ENCODE measurements at regions not wholly inside any gene's neighbourhood (a gene's known extent, or its start where the extent isn't known, plus 50 kb on each side); places are given as distances from the start of the nearest gene placed in this dataset.
"Not testable (repeated sequence)": the region's sequence is repeated elsewhere in the genome, so short reads cannot be mapped to it uniquely, and the experiment has no call there.

DNA sequence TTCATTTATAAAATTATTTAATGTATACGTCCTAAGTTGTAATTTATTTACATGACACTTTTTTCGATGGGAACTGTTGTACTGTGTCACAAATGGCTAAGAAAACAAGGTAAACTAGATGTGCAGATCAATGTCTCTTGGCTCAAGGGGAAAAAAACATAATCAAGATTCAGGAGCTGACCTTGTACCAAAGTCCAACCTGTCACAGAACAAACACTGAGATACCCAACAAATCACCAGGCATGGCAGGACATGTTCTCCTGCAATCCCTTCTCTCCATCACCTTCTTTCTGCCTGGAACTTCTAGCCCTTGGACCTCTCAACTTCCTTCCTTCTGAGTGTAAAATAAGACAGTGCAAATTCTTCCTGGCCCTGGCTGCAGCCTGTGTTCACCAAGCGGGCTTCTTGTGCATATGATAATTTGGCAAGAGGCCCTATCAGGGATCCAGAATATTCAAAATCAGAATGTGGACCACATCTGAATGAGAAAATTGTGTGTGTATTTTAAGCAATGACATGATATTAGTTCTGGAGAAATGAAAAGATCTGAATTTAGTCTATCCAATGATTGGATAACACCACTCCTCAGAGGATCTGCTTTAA is 445.9 kb downstream of the ZNF536 start:
- DNase-seq (ENCODE audit: low read depth in 2 of 2) = no peak

DNA sequence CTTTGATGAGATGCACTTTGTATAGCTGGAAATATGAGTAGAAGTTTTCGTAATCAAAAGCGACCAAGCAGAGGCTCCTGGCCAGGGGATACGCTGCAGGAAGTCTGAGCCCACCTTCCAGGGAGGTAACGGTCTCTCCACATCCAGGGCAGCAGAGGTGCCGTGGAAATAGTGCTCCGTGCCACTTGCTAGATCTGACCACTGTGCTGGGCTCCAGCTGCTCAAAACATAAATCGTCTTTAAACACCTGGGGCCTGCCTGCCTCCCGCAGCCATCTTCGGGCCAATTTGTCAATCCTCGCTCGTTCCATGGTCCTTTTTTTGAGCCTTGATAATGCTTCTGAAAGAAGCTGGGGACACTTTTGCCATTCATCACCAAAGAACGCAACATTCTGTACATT is 445.0 kb downstream of the ZNF536 start:
- DNase-seq (ENCODE audit: low read depth in 2 of 2) = no peak

DNA sequence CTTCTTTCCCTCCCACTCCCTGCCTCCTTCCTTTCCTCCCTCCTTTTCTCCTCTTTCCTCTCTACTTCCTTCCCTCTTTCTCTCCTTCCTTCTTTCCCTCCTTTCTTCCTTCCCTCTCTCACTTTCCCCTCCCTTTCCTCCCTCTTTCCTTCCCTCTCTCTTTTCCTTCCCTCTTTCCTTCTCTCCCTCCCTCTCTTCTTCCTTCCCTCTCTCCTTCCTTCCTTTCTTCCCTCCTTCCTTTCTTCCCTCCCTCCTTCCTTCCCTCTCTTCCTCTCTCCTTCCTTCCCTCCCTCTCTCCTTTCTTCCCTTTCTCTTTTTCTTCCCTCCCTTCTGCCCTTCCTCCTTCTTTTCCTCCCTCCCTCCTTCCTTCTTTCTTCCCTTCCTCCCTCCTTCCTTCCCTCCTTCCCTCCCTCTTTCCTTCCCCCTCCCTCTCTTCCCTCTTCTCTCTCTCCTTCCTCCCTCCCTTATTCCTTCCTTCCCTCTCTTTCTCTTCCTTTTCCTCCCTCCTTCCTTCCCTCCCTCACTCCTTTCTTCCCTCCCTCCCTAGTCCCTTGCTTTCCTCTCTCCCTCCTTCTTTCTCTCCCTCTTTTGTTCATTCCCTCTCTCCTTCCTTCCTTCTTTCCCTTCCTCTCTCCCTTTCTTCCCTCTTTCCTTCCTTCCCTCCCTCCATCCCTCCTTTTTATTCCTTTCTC is 443.9 kb downstream of the ZNF536 start:
- no peak for DNase-seq (ENCODE audit: low read depth in 2 of 2)

DNA sequence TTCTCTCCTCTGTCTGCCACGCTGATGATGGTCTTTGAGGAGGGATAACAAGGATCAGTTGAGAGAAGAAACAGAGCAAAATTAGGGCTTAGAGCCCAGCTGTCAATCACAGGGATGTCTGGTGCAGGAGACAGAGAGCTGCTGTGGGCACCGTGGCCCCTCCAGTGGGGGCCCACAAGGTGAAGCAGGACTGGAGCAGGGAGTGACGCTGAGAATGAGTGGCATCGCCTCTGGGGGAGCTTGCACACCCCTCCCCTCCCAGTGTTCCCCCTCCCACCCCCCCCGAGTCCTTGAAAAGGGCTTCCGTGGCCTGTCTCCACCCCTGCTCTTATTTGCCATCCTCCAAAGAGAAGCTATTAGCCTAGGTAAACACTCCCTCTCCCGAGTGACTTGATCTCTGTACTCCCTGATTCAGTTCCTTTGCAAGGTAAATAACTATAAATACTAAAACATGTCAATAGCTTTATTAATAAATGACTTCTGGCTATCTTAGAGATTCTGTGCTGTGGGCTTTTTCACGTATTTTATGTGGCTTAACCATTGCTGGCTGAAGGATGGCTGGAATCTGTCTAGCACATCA is 440.0 kb downstream of the ZNF536 start:
- no peak for DNase-seq (ENCODE audit: low read depth in 2 of 2)

DNA sequence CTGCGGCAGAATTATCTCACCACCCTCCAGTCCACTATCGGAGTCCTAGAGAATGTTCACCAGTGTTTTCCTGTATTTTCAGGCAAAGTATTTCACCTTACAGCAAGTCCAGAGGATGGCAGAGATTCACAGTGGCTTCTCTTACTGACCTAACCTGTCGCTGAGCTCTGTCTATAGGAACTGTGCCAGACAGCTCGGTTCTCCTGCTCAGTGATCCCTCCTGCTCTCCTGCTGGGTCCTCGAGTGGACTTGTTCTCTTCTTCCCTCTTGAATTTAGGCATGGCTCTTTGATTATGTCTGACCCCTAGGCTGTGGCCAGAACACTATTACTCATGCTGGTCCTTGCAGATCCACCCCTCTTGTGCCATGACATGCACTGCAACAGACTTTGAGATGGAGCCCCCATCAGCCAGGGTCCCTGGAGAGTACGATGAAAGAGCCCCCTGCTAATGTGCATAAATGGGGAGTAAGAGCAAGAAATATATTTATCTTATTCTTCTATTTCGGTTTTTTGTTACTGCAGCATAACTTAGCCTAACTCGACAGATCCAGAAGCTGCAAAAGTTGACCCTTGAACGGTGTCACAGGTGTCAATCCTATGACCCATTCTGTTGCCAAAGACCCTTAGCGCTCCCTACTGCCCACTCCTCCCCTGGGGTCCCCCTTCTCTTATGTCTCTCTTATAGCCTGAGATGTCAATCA is 439.4 kb downstream of the ZNF536 start:
- DNase-seq (ENCODE audit: low read depth in 2 of 2) = no peak

DNA sequence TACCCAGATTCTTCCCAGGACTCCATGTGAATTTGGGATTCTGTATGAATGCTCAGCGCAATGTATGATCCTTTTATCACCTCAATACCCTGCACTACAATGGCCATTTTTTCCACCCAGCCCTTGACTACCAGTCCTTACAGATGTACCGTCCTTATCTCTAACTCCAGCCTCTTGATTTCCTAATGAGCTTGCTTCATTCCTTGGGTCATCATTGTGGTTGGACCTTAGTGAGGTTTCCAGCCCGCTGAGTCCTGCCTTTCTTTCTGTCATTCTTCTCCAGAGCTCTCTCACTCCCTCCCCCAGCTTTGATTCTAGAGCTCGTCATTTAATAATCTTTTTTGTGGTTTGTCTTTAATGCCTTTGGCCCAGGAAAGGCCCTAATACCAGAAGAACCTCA is 438.5 kb downstream of the ZNF536 start:
- no peak for DNase-seq (ENCODE audit: low read depth in 2 of 2)

DNA sequence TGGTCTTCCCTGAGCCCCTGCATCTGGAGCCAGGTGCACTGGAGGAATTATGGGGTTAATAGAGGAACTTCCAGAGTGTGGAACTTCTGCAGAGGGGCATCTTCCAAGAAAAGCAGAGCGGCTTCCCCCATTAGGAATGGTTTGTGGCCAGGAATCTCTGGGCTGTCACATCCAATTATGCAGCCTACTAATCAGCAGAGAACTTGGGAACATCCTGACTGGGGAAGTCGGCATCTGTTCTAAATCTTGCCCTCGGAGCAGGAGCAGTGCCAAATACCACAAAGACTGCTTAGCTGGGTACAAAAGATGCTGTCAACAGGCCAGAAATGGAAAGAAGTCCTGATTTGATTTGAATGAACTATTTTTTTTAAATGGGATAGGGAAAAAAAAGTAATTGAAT is 435.1 kb downstream of the ZNF536 start:
- DNase-seq (ENCODE audit: low read depth in 2 of 2) = no peak

DNA sequence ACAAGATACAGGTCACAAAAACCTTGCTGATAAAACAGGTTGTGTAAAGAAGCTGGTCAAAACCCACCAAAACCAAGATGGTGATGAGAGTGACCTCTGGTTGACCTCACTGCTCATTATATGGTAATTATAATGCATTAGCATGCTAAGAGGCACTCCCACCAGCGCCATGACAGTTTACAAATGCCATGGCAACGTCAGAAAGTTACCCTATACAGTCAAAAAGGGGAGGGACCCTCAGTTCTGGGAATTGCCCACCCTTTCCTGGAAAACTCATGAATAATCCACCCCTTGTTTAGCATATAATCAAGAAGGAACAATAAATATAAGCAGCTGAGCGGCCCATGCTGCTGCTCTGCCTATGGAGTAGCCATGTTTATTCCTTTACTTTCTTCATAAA is 434.1 kb downstream of the ZNF536 start:
- DNase-seq (ENCODE audit: low read depth in 2 of 2) = no peak

DNA sequence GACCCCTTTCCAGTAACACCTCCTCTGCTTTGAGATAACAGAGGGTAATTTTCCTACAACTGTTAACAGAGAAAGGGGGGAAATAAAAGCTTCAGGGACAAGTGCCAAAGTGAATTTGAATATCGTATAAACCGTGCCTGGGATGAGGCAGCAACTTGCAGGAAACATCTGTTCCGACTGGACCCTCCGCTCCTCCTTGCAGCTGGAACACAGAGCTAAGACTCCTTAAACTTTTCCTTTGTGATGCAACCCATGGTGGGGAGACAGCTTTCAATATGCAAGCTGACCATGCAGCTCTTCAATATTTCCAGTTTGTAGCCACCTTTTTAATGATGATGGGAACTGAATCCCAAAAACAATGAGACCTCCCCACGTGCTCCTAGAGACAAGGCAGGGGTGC is 432.6 kb downstream of the ZNF536 start:
- no peak for DNase-seq (ENCODE audit: low read depth in 2 of 2)

DNA sequence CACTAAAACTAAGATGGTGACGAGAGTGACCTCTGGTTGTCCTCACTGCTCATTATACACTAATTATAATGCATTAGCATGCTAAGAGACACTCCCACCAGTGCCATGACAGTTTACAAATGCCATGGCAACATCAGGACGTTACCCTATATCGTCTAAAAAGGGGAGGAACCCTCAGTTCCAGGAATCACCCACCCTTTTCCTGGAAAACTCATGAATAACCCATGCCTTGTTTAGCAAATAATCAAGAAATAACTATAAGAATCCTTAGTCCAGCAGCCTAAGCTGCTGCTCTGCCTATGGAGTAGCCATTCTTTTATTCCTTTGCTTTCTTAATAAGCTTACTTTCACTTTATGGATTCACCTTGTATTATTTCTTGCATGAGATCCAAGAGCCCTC is 432.1 kb downstream of the ZNF536 start:
- not testable (repeated sequence) for DNase-seq (ENCODE audit: low read depth in 2 of 2)

DNA sequence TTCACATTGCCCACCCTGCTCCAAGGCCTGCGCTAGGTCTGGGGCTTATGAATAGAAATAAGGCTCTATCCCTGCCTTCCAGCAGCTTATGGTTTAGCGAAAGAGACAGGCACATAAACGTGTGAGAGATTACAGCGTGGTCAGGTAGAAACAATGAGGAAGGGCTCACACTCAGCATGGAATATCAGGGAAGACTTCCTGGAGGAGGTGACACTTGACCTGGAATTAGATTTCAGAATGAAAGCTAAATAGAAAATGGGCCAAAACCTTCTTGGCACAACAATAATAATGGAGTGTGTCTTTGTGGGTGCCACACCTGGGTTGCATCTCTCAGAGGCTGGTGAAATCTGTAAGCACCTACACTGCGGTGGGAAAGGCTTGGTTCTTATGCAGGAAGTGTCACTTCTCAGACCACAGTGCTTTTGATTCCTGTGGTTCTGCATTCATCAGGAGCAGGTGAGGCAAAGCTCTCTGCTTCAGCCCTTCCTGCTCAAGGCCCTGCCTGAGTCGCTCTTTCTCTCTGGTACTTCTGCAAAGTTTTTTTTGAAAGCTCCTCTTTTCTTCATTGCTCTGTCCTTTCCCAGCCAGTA is 430.3 kb downstream of the ZNF536 start:
- DNase-seq (ENCODE audit: low read depth in 2 of 2) = no peak

DNA sequence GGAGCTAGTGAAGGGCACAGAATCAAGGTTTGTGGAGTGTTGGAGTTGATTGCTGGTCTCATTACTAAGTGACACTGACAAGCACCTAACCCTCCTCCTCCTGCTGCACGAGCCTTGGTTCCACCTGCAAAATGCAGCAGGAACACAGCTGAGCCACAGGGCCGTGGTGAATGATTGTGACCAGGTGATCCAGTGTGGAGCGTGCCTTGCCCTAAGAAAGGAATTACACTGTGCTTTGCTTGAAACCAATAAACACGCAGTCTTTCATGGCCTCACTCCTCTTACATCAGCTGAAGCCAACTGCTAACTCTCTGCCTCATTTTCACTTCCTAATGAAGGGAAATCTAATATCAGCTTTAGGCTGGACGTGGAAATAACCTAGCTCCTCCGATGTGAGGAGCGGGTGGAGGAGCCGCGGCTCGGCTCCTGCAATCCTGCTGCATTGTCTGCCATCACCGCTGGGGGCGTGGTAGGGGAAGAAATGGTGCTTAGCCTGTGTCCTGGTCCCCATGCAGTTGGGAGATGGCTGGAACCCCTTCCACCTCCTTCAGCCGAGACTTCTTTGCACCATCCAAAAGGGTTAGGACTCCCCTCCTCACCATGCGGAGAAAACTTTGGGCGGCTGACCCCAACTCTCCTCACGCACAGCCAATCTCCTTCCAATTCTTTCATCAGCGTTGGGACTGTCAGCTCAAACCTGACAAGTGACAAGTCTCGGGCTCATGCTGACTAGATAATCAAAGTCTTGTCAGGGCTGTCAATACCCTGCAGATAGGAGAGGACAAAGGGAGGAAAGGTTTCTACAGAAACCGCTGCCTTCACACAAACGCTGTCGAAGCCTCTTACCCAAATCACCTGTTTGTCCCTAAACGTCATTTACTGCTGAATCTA is 427.9 kb downstream of the ZNF536 start:
- no peak for DNase-seq (ENCODE audit: low read depth in 2 of 2)

DNA sequence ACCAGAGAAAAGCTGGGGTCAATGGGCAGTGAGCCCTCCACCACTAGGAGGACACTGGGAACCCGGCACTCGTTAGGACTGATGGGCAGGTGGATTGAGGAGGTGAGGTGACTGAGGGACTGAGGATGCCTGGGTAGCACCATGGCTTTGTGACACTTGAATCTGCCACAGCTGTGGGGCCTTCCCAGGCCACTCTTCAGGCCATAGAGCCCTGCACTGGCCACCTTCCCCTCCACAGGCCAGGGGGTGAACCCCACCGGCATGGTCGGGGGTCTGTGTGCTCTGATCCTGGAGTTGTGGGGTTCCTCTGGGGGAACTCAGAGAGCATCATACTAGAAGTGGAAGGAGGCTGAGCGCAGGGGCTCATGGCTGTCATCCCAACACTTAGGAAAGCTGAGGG is 423.5 kb downstream of the ZNF536 start:
- DNase-seq (ENCODE audit: low read depth in 2 of 2) = no peak

DNA sequence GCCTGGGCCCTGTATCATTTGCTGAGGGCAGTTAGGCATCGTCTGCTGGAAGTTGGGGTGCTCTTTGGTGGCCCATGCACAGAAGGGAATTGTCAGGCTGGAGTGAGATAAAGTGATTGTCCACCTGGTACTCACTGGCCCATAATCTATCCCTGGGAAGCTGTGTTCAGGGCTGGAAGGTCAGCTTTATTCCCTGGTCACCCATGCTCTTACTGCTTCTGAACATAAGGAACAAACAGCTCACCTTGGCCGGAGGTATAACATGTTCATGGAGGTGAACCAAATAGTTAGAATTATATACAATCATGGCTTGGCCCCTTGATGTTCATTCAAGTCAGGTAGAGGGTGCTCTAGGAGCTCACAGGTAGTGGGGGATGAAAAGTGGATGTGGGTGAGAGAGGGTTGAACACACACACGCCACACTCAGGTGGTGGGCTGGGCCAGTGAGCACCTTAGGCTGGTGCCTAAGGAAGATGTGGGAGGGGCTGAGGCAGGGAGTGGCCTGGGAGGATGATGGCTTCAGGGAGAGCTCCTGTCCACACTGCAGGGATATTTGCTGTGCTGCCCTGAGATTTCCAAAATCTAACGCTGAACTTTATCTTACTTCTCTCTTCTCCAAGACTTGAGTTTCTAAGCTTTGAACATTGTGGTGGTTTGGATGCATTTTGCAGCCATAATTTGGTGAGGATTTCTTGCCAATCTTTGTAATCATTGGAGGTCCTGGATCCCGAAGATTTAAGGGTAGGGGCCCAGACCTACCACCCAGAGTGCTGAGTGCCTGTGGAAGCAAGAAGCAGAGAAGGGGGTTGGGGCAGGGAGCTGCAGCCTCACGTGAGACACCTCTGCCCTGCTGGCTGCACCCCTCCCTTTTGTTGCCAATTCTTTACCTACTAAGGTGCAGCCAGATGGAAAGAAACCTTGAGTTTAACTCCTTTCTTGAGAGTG is 420.6 kb downstream of the ZNF536 start:
- DNase-seq (ENCODE audit: low read depth in 2 of 2) = no peak

DNA sequence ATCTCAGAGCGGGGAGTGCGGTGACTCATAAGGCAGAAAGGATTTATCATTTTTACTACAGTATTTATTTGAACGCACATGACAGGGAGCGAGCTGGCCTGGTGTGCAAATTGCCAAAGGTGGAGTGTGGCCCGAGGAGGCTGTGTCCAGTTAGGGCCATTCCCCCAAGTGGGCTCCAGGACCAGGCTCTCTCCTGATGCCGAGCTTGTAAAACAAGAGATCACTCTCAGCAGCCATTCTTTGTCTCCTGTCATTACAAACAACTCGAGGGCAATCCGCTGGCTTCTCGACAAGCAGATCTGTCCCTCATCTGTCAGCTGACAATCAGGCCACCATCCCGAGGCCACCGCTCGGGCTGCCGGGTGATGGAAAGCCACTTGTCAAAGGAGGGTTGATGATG is 418.9 kb downstream of the ZNF536 start:
- DNase-seq (ENCODE audit: low read depth in 2 of 2) = no peak

DNA sequence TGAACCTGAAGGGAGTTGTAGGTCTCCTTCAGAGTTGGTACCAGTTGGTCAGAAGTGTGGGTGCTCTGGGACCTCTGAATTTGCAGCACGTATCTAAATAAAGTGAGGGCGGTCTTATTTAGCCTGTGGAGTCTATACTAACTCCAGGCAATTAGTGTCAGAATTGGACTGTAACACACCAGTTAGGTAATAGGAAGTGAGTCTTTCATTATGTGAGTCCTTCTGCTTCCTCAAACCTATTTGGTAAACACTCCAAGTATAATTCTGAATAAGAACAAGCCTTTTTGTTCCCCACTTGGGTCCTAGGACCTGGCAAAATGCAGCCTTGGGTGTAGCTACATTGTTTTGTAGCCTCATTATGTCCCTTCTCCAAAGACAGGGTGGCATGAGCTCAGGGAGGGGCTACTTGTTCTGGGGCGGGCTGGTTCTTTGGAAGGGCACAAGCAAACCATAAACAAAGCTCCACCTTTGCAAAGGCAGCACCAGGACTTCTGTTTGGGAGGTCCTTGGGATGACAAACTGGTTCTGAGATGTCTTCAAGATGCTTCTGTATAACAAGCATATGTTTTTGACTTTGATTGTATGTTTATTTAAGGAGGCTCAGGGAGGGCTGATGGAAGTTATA is 418.0 kb downstream of the ZNF536 start:
- no peak for DNase-seq (ENCODE audit: low read depth in 2 of 2)

DNA sequence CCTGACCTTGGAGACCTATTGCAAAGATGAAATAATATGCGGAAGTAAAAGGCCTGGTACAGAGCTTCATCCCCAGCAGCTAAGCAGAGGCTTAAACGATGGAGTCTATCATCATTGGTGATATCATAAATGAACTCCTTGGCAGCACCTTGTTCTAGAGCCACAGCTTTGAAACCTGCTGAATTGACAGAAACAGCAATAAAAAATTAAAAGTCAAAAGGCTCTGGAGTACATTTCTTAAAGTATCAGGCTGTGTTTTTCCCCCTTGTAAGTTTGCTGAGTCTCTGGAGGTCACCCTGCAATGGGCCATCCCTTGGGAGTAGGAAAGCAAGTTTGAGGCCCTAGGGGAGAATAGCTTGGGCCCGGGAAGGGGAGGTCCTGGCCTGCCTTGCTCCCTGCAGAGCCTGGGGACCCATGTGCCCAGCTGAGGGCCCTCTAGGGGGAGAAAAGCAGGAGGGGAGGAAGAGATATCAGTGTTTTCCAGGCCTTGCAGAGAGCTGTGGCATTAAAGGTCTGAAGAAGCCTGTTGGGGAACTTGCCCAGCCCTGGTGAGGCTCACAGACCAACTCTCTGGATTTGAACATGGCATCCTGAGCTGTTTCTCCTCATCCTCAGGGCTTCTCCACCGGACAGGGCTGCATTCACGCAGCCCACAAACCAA is 416.1 kb downstream of the ZNF536 start:
- DNase-seq (ENCODE audit: low read depth in 2 of 2) = no peak

DNA sequence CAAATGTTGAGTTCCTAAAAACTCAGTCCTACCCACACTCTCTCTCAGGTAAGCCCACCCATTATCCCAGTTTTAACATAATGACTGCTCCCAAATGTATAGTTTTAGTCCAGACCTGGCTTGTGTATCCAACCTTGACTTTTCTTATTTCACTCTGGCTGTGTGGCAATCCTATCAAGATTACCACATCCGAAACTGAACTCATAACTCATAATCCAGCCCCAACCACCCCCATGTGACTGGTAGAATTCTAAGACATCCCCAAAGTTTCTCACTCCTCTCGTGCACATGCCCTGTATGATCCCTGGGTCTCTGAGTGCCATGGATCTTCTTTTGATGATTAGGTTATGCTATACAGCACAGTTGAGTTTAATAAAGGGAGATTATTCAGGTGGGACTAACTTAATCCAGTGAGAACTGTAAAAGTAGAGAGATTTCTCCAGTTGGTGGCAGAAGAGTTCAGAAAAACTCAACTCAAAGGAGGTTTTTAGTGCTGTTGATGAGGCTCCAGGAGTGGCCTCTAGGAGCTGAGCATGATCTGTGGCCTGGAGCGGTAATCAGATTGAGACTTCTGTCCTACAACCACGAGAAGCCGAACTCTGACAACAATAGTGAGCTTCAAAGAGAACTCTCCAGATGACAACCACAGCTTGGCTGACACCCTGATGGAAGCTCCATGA is 413.4 kb downstream of the ZNF536 start:
- no peak for DNase-seq (ENCODE audit: low read depth in 2 of 2)
